ENCODE measurements at regions not wholly inside any gene's neighbourhood (a gene's known extent, or its start where the extent isn't known, plus 50 kb on each side); places are given as distances from the start of the nearest gene placed in this dataset.

- Histone ChIP-seq H3K4me3 (no peak overlapping the region), H3K36me3 (no peaks in the 10 kb centered on the region), H3K9me3 (no peaks in the 10 kb centered on the region), H3K27ac (no peak overlapping the region), H3K4me1 (no peaks in the 10 kb centered on the region), H3K27me3 (no peaks in the 10 kb centered on the region)
- no peak for DNase-seq
- TF ChIP-seq, protein P1, sequence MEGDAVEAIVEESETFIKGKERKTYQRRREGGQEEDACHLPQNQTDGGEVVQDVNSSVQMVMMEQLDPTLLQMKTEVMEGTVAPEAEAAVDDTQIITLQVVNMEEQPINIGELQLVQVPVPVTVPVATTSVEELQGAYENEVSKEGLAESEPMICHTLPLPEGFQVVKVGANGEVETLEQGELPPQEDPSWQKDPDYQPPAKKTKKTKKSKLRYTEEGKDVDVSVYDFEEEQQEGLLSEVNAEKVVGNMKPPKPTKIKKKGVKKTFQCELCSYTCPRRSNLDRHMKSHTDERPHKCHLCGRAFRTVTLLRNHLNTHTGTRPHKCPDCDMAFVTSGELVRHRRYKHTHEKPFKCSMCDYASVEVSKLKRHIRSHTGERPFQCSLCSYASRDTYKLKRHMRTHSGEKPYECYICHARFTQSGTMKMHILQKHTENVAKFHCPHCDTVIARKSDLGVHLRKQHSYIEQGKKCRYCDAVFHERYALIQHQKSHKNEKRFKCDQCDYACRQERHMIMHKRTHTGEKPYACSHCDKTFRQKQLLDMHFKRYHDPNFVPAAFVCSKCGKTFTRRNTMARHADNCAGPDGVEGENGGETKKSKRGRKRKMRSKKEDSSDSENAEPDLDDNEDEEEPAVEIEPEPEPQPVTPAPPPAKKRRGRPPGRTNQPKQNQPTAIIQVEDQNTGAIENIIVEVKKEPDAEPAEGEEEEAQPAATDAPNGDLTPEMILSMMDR (IDR thresholded peaks at IDR 0.05), result no peak
- intact Hi-C loops (cut with DNase I; ENCODE audit: low total_unique reads), result no loop called here
These were observed 988.2 kb upstream of the CHAC2 start for GRCh38 chr2:52779446-52779845.

- Histone ChIP-seq H3K27me3 (no peaks in the 10 kb centered on the region), H3K9me3 (no peaks in the 10 kb centered on the region), H3K27ac (no peak overlapping the region), H3K36me3 (no peaks in the 10 kb centered on the region), H3K4me1 (no peaks in the 10 kb centered on the region), H3K4me3 (no peak overlapping the region)
- intact Hi-C loops (cut with DNase I; ENCODE audit: low total_unique reads), result no loop called here
- DNase-seq, result no peak
- TF ChIP-seq, protein P1 (IDR thresholded peaks at IDR 0.05), result no peak
These were observed 991.0 kb upstream of the CHAC2 start for GRCh38 chr2:52776571-52776970.

- Histone ChIP-seq H3K9me3 (no peaks in the 10 kb centered on the region), H3K36me3 (no peaks in the 10 kb centered on the region), H3K27ac (no peak overlapping the region), H3K4me3 (no peak overlapping the region), H3K4me1 (no peaks in the 10 kb centered on the region), H3K27me3 (no peaks in the 10 kb centered on the region)
- intact Hi-C loops (cut with DNase I; ENCODE audit: low total_unique reads), result no loop called here
- TF ChIP-seq, protein P1 (IDR thresholded peaks at IDR 0.05), result no peak
- no peak for DNase-seq
These were observed 991.9 kb upstream of the CHAC2 start for GRCh38 chr2:52775674-52776073.

- DNase-seq, result peak in 1 of 2 donors; percentile 55
- intact Hi-C loops (cut with DNase I; ENCODE audit: low total_unique reads), result no loop called here
- no peaks in the 10 kb centered on the region for H3K4me1 ChIP-seq
- H3K27me3 ChIP-seq, result no peaks in the 10 kb centered on the region
- no peaks in the 10 kb centered on the region for H3K36me3 ChIP-seq
- TF ChIP-seq, protein P1 (IDR thresholded peaks at IDR 0.05), result no peak
- no peak overlapping the region for H3K27ac ChIP-seq
- no peaks in the 10 kb centered on the region for H3K9me3 ChIP-seq
- H3K4me3 ChIP-seq, result no peak overlapping the region
These were observed 1001.9 kb upstream of the CHAC2 start for GRCh38 chr2:52765735-52766134.

DNA sequence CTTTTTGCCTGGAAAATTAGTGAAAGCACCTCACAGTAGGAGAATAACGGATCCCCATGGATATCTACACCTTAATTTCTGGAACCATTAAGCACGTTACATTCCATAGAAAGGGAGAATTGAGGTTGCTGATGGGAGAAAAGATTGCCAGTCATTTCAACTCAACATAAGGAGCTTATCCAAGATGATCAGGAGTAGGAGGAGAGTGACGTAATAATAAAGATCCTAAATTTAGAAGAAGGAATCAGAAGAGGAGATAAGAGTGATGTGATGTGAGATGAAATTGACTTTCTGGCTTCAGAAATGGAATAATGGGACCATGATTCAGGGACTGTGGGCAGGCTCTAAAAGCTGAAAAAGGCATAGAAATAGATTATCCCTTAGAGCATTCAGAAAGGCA, 1017.8 kb upstream of the CHAC2 start:
- Histone ChIP-seq H3K9me3 (peaks cover 0 to 5% (median 0%) of the 10 kb centered on the region in 3 donors), H3K36me3 (no peaks in the 10 kb centered on the region), H3K4me3 (no peak overlapping the region), H3K27ac (no peak overlapping the region), H3K4me1 (no peaks in the 10 kb centered on the region), H3K27me3 (no peaks in the 10 kb centered on the region)
- TF ChIP-seq, protein P1 (IDR thresholded peaks at IDR 0.05), result no peak
- intact Hi-C loops (cut with DNase I; ENCODE audit: low total_unique reads), result no loop called here
- no peak for DNase-seq

DNA sequence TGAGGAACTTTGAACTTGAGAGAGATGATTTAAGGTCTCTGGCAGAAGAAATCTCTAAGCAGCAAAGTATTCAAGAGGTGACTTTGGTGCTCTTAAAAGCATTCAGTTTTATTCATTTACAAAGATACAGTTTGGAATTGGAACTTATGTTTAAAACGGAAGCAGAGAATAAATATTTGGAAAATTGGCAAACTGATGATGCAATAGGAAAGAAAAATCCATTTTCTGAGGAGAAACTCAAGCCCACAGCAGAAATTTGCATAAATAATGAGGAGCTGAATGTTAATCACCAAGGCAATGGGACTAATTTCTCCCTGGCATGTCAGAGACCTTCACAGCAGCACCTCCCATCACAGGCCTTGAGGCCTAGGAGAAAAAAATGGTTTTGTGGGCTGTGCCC, 1022.5 kb upstream of the CHAC2 start:
- Histone ChIP-seq H3K36me3 (no peaks in the 10 kb centered on the region), H3K4me3 (no peak overlapping the region), H3K4me1 (no peaks in the 10 kb centered on the region), H3K27me3 (no peaks in the 10 kb centered on the region), H3K9me3 (peaks cover 0 to 5% (median 0%) of the 10 kb centered on the region in 3 donors), H3K27ac (no peak overlapping the region)
- intact Hi-C loops (cut with DNase I; ENCODE audit: low total_unique reads), result no loop called here
- DNase-seq, result no peak
- TF ChIP-seq, protein P1 (IDR thresholded peaks at IDR 0.05), result no peak
